ENCODE measurements at regions not wholly inside any gene's neighbourhood (a gene's known extent, or its start where the extent isn't known, plus 50 kb on each side); places are given as distances from the start of the nearest gene placed in this dataset.

- TF ChIP-seq ARNTL (CRISPR knock-in tag; IDR thresholded peaks at IDR 0.05; ENCODE audit: borderline replicate concordance, low read depth) (no peak), TSHZ2 (CRISPR knock-in tag; IDR thresholded peaks at IDR 0.05) (no peak), CREB5 (CRISPR knock-in tag; IDR thresholded peaks at IDR 0.05; ENCODE audit: low read depth) (no peak), RARB (CRISPR knock-in tag; IDR thresholded peaks at IDR 0.05) (no peak), ZNF70 (CRISPR knock-in tag; IDR thresholded peaks at IDR 0.05) (no peak), OSR1 (CRISPR knock-in tag; IDR thresholded peaks at IDR 0.05) (no peak), BACH2 (CRISPR knock-in tag; IDR thresholded peaks at IDR 0.05; ENCODE audit: borderline replicate concordance) (no peak), ESRRG (CRISPR knock-in tag; IDR thresholded peaks at IDR 0.05) (no peak), ZFP3 (CRISPR knock-in tag; IDR thresholded peaks at IDR 0.05) (no peak), PATZ1 (CRISPR knock-in tag; IDR thresholded peaks at IDR 0.05; ENCODE audit: borderline replicate concordance) (no peak), TOX (CRISPR knock-in tag; IDR thresholded peaks at IDR 0.05; ENCODE audit: borderline replicate concordance) (no peak), POU6F1 (CRISPR knock-in tag; IDR thresholded peaks at IDR 0.05; ENCODE audit: borderline replicate concordance, low read depth) (no peak), SNAI2 (CRISPR knock-in tag; IDR thresholded peaks at IDR 0.05) (no peak), ZFP30 (CRISPR knock-in tag; IDR thresholded peaks at IDR 0.05) (no peak)
These were observed 250.6 kb upstream of the TENM4 start for GRCh38 chr11:79691445-79691844.

All from SK-N-SH treated with all-trans-retinoic acid at 6 μM for 48 hours (cell line).